ENCODE measurements at regions not wholly inside any gene's neighbourhood (a gene's known extent, or its start where the extent isn't known, plus 50 kb on each side); places are given as distances from the start of the nearest gene placed in this dataset.

DNA sequence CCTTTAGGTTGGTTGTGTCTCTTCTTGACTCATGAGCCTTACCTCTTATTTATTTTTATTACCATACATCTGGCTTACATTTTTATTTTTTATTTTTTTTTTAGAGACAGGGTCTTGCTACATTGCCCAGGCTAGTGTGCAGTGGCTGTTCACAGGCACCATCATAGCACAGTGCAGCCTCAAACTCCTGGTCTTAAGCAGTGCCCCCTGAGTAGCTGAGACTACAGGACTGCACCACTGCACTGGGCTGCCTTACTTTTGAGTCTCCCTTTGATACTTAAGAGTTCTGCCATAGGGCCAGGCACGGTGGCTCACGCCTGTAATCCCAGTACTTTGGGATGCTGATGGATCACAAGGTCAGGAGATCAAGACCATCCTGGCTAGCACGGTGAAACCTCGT lies 76.4 kb upstream of the MACF1 start:
- TF ChIP-seq CTCF (IDR thresholded peaks at IDR 0.05; ENCODE audit: poor library complexity), result no peak
- TF ChIP-seq EZH2phosphoT487 (IDR thresholded peaks at IDR 0.05; ENCODE audit: low read depth, severe bottlenecking, unreplicated experiment), result no peak
- TF ChIP-seq EZH2 (IDR thresholded peaks at IDR 0.05; ENCODE audit: borderline replicate concordance), result no peak

Data from hepatocyte (in vitro differentiated cells).